Upper lobe of right lung (tissue), 1 donor: ENCODE measurements at regions not wholly inside any gene's neighbourhood (a gene's known extent, or its start where the extent isn't known, plus 50 kb on each side); places are given as distances from the start of the nearest gene placed in this dataset.
A peak's percentile ranks its signal among the peaks of the same experiment; 100 is the strongest.

Experiments used
- ATAC-seq: fragments of 200-7000 bp; cut with Tn5 transposase; one replicate; pipeline ENCODE4 v1.9.1; 2020; ENCODE audit warnings: mild to moderate bottlenecking, moderate library complexity
- DNase-seq: peaks from one replicate; pipeline ENCODE4 v3.0.0-alpha.2; 2020
- H3K27ac ChIP-seq: fragments of 200-600 bp; one replicate; pipeline ENCODE4 v1.8.0; 2022
- H3K27me3 ChIP-seq: fragments of 200-600 bp; one replicate; pipeline ENCODE4 v1.8.0; 2022; ENCODE audit warnings: mild to moderate bottlenecking
- H3K36me3 ChIP-seq: fragments of 200-600 bp; one replicate; pipeline ENCODE4 v1.8.0; 2022
- H3K4me1 ChIP-seq: fragments of 200-600 bp; one replicate; pipeline ENCODE4 v1.8.0; 2022
- H3K4me3 ChIP-seq: fragments of 200-600 bp; one replicate; pipeline ENCODE4 v1.8.0; 2022; ENCODE audit warnings: mild to moderate bottlenecking
- H3K9me3 ChIP-seq: fragments of 200-600 bp; one replicate; pipeline ENCODE4 v1.8.0; 2022
- intact Hi-C: fragments of 100-400 bp; cut with DNase I; formaldehyde crosslinking; loops from one replicate; pipeline ENCODE4 v1.11.0; 2022
- TF ChIP-seq, protein P1 (sequence below): fragments of 200-600 bp; IDR thresholded peaks from one replicate; pipeline ENCODE4 v1.8.0; 2022; ENCODE audit warnings: antibody characterized with exemption
- donor health status: DM: no; HTN: yes; CAD: no; lungs with severe emphysema.

DNA sequence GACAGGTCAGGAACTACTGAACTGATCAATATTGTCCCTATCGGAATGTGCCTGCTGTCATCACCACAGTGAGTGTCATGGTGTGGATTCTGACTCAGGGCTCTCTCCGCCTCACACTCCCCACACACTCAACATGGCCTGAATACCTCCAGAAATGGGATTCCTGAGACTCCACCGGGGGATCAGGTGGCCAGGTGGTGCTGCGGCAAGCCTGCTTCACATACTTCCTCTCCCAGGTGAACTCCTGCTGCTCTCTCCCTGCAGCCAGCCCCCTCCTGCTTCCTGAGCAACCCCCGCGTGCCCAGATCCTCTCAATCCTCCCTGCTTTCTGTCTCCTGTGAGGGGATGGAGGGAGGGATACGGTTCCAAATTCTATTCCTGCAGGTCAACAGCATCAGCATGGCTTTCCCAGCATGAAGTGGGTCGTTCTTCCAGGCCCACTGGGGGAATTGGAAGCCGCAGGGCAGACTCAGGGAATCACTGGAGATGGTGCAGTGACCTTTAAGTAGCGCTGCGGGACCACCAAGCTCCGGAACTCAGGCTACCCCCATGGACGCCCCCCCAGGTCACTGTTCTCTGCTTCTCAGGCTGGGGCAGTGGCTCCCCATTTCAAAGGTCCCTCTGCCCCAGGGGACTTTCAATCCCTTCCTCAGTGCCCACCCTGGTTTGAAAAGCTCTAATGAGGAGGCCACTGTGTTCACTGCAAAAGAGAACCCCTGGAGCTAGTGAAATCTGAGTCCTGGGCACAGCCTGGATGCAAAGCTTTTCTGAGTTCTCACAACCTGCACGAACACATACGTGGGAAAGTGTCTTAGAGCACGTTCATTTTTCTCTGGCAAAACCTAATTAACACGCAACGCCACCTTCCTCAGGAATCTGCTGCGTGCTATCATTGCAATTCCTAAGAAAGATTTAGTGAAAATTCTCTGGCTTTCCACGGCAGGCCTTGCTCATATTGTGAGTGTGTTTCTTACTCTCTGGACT is 168.4 kb downstream of the ZFP36L2 start:
- ATAC-seq, result no peak
- H3K4me3 ChIP-seq, result no peak overlapping the region
- no peaks in the 10 kb centered on the region for H3K36me3 ChIP-seq
- peaks cover 16% of the 10 kb centered on the region for H3K4me1 ChIP-seq
- no peak for DNase-seq
- H3K27me3 ChIP-seq, result no peaks in the 10 kb centered on the region
- intact Hi-C loops, result no loop called here
- TF ChIP-seq, protein P1, sequence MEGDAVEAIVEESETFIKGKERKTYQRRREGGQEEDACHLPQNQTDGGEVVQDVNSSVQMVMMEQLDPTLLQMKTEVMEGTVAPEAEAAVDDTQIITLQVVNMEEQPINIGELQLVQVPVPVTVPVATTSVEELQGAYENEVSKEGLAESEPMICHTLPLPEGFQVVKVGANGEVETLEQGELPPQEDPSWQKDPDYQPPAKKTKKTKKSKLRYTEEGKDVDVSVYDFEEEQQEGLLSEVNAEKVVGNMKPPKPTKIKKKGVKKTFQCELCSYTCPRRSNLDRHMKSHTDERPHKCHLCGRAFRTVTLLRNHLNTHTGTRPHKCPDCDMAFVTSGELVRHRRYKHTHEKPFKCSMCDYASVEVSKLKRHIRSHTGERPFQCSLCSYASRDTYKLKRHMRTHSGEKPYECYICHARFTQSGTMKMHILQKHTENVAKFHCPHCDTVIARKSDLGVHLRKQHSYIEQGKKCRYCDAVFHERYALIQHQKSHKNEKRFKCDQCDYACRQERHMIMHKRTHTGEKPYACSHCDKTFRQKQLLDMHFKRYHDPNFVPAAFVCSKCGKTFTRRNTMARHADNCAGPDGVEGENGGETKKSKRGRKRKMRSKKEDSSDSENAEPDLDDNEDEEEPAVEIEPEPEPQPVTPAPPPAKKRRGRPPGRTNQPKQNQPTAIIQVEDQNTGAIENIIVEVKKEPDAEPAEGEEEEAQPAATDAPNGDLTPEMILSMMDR, result no peak
- H3K9me3 ChIP-seq, result no peaks in the 10 kb centered on the region
- no peak overlapping the region for H3K27ac ChIP-seq

DNA sequence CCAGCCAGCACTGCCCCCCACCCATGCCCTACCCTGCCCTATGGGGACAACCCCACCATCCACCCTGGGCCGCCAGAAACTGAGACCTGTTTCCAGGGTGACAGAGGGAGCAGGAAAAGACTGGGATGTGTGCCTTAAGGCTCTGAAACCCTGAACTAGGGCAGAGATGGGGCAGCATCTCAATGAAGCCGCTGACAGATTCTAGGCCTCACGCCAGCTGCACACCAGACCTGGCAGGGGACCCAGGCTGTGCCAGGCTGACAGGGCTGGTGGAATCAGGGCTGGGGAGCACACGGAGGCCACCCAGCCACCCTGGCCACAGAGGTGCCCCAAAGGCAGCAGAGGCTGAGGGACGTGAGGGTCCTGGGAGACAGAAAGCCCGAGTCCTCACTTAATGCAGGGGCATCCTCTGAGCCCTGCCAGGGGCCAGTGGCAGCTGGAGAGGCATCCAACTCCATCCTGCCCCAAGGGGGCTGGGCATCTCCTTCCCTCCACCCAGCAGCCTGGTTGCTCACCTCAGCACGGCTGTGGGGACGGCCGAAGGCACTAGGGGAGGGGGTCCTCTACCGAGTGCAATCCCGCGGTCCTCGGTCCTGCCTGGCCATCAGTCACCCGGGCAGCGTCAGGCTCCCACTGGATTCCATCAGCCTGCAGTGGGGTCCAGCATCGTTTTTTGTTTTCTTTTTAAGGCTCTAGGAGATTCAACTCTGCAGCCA is 169.2 kb downstream of the ZFP36L2 start:
- TF ChIP-seq, protein P1, result no peak
- H3K4me1 ChIP-seq, result peaks cover 16% of the 10 kb centered on the region
- H3K9me3 ChIP-seq, result no peaks in the 10 kb centered on the region
- DNase-seq, result no peak
- H3K36me3 ChIP-seq, result no peaks in the 10 kb centered on the region
- ATAC-seq, result no peak
- H3K27ac ChIP-seq, result no peak overlapping the region
- H3K4me3 ChIP-seq, result no peak overlapping the region
- no peaks in the 10 kb centered on the region for H3K27me3 ChIP-seq
- intact Hi-C loops, result no loop called here

DNA sequence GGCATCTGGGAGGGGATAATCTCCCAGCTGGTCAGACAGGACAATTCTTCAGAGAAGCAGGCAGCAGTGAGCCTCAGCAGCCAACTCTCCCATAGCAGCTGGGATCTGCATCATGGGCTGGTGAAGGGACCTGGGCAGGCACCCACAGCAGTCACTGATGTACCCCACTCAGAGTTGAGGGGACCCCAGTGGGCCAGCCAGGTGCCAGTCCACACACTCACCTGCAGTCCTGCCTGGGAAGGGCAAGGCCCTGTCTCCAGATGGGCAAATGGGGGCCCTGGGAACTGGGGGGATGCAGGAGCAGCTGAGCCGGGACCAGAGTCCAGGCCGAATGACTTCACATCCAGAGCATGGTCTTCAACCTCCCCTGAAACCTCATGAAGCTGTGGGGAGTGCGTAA is 170.4 kb downstream of the ZFP36L2 start:
- H3K36me3 ChIP-seq, result no peaks in the 10 kb centered on the region
- H3K4me3 ChIP-seq, result no peak overlapping the region
- H3K9me3 ChIP-seq, result no peaks in the 10 kb centered on the region
- peaks cover 23% of the 10 kb centered on the region for H3K4me1 ChIP-seq
- no peak for ATAC-seq
- TF ChIP-seq, protein P1, result no peak
- H3K27ac ChIP-seq, result no peak overlapping the region
- intact Hi-C loops, result no loop called here
- no peaks in the 10 kb centered on the region for H3K27me3 ChIP-seq
- peak; percentile 50 for DNase-seq

DNA sequence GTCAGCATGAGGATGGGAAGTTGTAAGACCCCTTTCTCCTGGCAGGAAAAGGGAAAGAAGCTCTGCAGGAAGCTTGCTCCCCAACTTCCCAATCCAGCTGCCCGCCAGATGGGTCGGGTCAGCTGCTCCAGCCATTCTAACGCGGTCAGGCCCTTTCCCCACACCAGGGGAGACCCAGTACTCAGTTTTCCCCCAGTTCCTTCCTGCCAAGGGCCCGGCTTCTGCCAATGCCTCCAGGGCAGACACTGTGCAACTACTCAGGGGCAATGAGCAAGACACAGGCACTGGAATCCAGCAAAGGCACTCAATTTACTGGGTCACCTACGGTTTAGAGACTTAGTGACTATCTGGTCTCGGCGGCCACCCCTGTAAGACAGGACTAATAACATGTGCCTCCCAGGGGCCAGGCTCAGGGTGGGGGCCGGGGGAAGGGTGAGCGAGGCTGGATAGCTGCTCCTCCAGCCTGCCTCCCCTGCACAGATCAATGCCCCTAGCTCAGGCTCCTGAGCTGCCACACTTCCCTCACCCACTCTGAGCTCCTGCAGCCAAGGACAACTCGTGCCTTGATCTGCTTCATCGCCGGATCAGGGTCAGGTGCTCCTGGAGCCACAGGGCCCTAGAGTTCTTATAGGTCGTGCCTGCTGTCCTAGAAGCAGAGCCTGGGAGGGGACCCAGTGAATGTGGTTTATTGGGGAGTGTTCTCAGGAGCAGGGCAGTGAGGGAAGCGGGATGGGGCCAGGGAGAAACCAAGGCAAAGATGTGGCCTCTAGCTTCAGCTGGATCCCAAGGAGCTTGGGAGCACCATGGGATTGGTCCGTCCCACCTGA is 171.1 kb downstream of the ZFP36L2 start:
- intact Hi-C loops, result no loop called here
- Histone ChIP-seq H3K4me1 (peaks cover 29% of the 10 kb centered on the region), H3K27ac (no peak overlapping the region), H3K36me3 (no peaks in the 10 kb centered on the region), H3K9me3 (no peaks in the 10 kb centered on the region), H3K27me3 (no peaks in the 10 kb centered on the region), H3K4me3 (no peak overlapping the region)
- ATAC-seq (no peak), DNase-seq (peak; percentile 40)
- TF ChIP-seq, protein P1, result no peak

DNA sequence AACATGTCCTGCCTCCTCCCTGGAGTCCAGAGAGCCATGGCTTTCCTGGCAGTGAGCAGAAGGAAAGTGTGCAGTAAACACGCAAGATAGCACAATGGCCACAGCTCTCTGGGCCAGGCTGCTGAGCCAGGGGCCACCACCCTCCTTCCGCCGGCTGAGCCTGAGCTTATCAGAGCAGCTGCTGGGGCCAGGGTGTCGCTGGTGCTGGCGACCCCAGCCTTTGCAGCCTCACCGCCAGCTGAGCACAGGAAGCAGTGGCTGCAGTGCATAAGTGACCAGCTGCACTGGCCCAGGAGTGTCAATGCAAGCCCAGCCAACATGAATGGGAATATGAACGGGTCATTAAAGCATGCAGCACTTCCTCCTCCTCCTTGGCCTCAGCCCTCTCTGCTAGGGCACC is 172.0 kb downstream of the ZFP36L2 start:
- ATAC-seq (peak; percentile 27), DNase-seq (peak; percentile 63)
- Histone ChIP-seq H3K27ac (no peak overlapping the region), H3K4me3 (no peak overlapping the region), H3K9me3 (no peaks in the 10 kb centered on the region), H3K27me3 (no peaks in the 10 kb centered on the region), H3K4me1 (peaks cover 24% of the 10 kb centered on the region), H3K36me3 (no peaks in the 10 kb centered on the region)
- intact Hi-C loops, result no loop called here
- TF ChIP-seq, protein P1, result no peak
